GM18873 (cell line): ENCODE measurements at regions not wholly inside any gene's neighbourhood (a gene's known extent, or its start where the extent isn't known, plus 50 kb on each side); places are given as distances from the start of the nearest gene placed in this dataset.

ENCODE experiments used
- ATAC-seq: cut with Tn5 transposase; IDR thresholded peaks from one replicate; pipeline ENCODE4 v1.9.1; 2021; ENCODE audit warnings: mild to moderate bottlenecking, moderate library complexity, moderate number of reproducible peaks; ENCODE audit not compliant: unreplicated experiment, low FRiP score

DNA sequence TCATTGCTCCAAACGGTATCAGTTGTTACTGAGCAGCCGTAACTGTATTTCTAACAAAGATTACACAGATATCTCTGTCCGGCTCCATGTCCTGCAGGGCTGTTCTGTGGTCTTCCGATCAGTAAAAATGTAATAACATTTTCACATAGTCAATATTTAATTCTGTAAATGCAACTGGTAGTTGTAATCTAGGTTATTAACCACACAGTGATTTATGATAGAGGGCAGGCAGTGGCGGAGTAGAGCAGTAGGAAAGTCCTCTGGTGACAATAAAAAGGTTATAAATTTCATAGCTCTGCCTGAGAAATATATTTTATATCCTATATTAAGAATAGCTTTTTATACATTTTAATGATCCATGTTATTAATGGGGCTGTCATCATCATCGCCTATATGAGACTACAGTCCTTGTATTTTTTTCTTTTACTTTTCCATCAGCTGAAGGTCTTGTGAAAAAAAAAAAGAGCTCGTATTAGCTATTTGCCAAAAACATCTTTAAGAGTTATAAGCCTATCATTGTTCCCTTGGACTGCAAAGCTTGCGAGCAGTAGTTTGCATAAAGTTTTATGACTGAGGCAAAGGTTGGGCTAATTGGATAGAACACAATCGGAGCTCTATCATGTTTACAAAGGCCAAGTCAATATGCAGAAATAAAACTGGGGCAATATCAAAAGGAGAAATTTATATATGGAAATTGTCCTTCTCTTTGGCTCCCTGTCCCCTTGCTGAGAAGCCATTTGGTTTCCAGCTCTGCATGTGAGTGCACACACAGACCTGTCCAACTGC is 648.0 kb downstream of the IRX1 start:
- ATAC-seq = no peak

DNA sequence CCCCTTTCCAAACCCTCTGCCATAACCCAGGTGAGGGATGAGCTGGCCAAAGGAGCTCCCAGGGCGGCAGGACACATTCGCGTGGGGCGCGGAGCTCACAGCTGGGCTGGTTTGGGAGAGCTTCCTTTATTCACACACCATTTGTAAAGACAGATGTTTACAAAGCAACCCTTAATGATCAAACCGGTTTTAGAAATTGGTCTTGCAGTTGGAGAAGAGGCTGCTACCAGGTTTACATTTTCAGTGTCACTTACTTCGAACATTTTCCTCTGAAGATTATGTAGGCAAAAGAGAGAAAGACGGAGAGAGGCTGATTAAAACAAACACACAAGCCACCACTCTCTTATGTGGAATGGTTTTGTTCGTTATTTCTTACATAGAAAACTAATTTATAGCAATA is 648.7 kb downstream of the IRX1 start:
- ATAC-seq = no peak

DNA sequence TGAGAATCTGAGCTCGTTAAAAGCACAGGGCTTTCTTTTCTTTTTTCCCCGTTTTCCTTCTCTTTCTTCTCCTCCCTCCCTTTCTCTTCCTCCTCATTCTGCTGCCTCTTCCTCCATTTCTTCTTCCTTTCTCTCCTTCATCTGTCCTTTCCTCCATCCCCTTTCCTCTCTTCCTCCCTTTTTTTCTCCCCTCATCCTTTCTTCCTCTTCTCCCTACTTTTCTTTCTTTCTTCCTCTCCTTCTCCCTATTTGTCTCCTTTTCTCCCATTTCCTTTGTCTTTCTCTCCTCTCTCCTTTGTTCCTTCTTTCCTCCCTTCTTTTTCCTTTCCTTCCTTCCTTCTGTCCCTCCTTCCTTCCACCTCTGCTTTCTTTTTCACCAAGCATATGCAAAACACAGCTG is 649.4 kb downstream of the IRX1 start:
- ATAC-seq = no peak

DNA sequence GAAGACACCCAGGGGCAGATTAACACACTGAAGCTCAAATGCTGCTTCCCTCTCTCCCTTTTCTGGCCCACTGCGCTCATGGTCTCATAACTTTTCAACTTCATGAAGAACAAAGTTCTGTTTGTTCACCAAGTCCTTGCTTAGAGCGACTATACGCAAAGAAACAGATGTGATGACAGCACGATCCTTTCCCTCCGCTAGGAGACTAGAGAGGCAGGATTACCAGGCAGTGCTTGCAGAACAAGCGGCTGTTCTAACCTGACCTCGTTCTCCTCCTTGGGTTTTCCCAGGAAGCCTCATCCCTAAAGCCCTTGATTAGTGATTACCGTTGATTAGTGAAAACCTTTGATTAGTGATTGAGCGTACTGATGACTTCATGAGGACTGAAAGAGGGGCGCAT is 649.9 kb downstream of the IRX1 start:
- ATAC-seq = no peak

DNA sequence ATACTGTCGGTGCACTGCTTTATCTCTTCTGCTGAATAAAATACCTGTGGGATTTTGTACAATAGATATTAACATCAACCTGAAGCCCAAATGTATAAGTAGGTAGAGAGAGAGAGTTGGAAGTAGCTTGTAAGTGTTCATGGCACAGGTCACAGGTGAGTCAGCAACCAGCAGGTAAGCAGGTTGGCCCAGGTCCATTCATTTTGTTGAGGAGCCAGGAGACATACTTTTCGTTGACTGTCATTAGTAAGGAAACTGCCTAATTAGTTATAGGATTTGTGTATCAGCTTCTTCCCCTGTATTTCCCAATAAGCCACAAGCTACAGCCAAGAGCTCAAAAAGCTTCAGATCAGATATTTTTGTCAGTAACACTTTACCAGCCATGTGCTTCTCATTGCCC is 650.8 kb downstream of the IRX1 start:
- no peak for ATAC-seq

DNA sequence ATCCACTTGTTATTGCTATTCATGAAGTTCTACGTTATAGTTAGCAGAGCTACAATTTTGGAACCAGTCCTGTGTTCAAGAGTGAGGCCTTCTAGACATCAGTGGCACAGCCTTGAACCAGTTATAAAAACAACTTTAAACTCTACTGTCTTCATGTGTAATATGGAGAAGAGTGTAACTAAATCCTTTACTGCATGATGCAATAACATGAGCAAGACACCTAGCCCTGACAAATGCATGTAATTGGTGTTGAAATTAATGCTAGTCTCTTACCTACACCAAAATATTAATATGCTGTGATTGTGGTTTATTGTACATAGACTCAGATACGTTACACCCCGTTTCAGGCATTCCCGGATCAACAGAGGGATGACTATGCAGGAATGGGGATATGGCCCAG is 654.6 kb downstream of the IRX1 start:
- no peak for ATAC-seq

DNA sequence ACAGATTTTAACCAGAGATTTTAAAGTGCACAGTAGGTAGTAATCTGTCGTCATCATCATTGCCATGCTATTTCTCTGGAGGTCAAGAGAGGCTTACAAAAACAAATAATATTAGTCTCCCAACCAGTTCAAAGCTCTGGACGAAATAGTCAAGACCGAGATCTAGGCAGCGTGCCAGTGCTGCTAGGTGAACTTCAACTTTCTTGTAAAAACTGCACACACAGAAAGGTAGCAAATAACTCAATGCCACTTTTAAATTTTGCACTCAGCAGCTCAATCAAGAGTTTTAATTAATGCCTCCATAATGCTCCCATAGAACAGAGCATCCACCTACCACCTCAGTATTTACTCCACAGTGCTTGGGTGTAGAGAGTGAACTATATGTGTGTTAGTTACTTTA is 656.8 kb downstream of the IRX1 start:
- ATAC-seq = no peak

DNA sequence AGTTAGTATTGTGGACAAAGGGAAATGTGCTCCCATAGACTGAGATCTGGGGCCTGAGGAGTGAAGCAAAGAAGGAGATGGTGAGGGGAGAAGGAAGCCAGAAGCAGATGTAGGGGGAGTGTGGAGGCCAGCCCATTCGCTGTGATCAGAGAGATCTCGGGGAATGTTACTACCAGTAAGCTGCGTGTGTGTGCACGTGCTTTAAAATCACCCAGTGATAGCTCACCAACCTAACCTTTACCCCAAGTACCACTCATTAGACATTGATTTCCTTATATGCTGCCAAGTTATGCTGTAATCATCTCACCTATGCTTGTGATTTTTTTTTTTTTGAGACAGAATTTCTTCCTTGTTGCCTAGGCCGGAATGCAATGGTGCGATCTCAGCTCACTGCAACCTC is 659.1 kb downstream of the IRX1 start:
- no peak for ATAC-seq

DNA sequence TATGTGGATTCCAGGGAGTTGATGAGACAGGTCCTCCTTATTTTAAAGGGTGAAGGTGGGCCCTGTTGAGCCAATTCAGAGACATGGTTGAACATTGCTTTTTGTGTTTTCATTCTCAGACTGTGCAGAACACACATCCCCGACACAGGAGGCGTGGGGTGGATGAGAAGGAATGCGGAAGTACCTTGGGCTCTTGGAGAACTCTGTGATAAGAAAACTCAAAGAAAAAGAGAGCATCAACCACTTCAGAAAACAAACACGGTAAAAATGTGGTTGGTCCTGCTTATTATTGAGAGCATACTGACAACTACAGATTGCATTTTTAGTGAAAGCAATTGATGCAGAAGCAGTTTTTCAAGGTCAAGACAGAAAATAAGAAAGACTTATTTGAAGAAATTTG is 659.8 kb downstream of the IRX1 start:
- ATAC-seq = no peak

DNA sequence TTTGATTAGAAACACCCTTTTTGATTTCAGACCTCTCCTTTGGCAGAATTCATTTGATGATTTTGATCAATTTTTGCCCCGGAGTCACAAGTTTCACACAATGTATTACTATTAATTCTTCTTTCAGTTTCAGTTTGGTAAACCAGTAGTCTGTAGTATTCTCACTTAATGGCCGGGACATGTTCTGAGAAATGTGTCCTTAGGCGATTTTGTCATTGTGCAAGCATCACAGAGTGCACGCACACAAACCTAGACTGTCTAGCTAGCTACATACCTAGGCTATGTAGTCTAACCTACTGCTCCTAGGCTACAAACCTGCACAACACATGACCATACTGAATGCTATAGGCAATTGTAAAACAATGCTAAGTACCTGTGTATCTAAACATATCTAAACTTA is 662.5 kb downstream of the IRX1 start:
- ATAC-seq = no peak

DNA sequence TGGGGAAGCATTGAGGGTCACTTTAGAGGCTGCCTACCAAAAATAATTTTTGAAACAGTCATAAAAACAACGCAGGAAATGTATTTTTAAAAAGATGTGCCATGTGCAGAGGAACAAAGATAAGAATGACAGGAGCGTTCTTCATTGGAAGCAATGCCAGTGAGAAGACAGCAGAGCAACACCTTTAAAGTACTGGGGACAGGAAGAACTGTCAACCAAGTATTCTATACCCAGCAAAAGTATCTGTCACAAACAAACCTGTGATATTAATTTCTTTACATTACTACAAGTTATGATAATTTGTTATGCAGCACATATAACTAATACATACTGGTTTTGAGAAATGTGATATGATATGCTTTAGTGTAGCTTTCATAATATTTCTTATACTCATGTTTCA is 675.6 kb downstream of the IRX1 start:
- ATAC-seq = no peak

DNA sequence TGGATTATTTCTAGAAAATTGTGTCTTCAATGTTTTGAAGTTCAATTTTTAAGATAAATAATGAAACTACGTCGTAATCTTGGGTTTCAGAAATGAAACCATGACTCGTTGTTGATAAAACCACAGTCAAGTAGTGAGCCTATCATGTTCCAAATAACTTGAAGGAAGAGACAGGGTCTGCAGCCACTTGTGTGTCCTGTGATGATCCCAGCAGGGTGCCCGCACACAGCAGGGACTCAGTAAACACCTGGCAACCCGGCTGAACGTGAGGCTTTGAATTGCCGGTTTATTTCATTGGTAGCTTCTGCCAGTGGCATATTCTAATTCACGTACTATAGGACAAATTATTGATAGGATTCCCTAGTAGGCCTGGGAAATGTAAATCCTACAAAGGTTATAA is 679.6 kb downstream of the IRX1 start:
- no peak for ATAC-seq

DNA sequence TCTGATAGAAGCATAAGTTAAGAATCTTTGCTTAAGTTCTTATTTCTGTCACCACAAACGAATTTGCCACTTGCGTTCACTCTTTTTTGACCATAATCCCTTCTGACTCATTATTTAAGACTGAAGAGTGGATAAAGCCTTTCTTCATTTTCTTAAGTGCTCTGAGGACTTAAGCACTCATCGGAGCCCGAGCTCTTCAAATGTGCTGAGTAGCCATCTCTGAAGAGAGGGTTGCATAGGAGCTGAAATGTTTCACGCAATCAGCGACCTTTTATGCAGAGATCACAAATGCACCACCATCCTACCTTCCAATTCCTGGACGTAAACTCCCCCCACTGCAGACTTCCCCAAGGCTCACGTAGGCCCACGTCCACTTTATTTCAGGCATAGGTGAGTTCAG is 699.2 kb downstream of the IRX1 start:
- ATAC-seq = no peak

DNA sequence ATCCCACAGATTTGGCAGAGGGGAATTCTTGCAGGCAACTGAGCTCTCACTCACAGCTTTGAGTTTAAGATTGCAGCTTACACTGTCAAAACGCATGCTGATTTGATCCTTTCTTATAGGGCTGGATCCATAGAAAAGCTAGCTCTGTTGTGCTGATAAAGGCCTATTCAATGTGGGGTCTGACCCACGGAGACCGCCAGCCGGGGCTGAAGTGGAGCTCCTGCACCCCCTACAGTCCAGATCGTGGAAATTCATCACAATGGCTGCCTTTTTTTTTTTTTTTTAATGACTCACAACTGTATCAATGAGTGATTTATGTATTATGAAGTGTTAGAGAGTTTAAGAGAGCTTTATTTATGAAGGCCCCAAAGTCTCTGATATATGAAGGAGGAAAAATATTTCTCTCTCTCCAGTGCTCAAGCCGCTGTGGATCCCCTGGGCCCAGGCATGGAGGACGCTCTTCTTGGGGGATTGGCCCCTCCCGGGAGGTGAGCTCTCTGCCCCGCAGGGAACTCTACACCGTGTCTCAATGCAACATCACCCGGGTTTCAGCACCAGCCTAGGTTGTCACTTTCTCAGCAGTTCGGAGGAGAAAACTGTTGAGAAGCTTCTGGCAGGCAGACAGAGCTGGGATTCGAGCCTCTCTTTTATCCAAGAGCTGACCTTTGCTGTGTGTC is 700.2 kb downstream of the IRX1 start:
- no peak for ATAC-seq

DNA sequence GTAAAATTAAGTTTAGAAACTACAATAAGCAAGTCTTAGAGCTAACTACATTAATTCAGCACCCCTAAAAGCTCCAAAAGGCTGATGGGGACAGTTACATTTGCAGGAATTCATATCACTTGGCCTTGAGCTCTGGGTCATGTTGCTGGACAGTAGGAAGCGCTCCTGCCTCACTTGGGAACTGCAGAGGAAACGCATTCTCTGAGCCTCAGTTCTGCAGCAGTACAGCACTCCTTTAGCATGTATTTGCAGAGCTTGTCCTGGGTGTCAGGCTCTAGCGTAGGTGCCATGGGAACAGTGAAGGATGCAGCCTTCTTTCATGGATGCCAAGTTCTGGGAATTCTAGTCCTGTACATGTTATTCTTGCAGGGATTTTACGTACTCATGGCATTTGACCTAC is 710.4 kb downstream of the IRX1 start:
- no peak for ATAC-seq

DNA sequence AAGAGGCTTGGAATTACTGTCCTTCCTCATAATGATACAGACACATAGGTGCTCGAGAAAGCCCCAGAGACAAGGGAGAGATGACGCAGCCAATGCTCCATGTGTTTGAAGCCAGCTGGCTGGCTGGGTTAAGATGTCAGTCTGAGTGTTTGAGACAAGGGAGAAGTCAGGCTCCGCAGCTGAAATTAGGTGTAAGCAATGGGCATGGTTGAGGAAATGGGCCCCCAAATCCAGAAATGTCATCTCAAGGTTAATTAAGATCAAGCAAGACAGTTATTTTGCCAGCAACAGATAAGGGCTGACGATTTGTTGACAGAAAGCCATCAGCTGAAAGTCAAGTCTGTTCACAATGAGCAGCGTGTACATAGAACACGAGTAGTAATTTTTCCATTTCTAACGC is 713.4 kb downstream of the IRX1 start:
- ATAC-seq = no peak

DNA sequence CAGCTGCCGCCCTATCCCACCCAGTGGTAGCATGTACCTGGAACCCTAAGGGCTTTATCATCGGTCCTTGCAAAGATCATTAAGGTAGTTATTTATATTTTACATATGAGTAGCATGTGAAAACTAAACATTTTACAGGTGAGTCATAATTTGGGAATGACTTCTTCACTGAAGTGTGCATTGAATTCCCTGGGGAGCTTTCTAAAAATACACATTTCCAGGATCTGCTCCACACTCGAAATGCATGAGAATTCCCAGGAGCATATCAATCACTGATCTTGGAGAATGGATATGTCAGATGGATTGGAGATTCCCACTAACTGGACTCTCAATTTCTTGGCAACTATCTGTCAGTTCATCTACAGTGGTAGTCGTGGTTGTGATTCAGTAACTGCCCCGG is 717.5 kb downstream of the IRX1 start:
- ATAC-seq = no peak

DNA sequence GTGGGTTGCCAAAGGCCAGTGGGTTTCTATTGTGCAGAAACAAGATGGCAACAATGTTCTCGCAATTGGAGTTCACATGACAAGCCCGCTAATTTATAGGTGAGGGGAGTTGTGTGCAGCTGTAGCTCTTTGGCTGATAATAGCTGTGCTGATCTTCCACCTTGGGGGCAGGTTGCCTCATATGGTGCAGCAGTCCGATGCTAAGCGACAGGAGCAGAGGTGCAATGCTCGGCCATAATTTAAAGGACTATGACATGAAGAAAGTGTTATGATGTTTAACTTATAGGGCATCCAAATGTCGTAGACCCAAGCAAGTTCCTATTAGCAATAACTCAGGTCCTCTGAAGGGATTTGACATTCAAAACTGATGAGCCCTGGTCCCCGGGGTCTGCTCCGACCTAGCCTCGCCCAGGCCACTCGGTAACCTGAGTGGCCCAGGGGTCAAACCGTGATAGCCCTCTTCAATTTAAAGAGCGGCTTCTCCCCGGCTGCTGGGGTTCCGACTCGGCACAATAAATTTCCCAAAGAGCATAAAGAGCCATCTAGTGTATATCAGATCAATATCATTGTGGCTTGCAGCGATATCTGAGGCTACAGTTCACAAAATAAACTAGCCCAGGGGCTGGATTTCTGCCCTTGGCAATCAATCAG is 724.0 kb downstream of the IRX1 start:
- ATAC-seq = no peak

DNA sequence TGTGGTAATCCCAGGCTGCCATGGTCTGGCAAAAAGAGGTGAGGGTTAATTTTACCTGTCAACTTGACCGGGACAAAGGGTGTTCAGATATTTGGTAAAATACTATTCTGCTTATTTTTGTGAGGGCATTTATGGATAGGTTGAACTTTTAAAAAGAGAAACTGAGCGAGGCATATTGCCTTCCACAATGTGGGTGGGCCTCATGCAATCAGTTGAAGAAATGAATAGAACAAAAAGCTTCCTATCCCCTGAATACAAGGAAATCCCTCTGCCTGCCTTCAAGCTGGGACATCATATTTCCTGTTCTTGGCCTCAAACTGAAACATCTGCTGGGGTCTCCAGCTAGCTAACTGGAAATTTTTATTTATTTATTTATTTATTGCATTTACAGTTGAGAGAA is 734.7 kb downstream of the IRX1 start:
- ATAC-seq = no peak

DNA sequence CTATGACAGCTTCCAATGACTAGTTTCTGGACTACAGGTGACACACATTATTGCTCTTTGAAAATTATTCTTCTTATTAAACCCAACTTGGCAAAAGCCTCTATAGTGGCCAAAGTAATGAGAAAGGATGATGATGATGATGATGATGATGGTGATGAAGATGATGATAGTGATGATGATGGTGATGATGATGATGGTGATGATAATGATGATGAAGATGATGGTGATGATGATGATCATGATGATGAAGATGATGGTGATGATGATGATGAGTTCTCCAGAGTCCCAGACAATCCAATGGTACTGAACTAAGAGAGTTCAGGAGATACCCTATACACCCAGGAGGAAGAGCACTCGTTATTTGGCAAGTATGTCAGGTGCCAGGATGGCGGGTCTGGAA is 739.4 kb downstream of the IRX1 start:
- ATAC-seq = no peak

DNA sequence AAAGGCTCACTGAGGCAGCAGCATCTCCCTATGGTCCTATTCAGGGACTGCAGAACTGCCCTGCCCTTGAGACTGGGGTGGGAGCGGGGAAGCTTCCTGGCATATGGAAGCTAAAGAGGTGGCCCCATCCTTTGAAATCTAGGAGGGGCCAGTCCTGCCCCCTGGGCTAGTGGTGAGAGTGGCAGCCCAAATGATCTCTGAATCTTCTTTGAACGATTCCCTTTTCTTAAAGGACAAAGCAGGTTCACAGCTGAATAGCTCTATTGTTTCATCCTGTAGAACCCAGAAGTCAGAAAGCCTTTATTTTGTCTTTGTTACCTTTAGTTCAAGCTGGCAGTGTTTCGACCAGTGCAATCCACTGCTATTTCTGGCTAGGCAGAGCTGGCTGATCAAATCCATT is 741.9 kb downstream of the IRX1 start:
- ATAC-seq = no peak

DNA sequence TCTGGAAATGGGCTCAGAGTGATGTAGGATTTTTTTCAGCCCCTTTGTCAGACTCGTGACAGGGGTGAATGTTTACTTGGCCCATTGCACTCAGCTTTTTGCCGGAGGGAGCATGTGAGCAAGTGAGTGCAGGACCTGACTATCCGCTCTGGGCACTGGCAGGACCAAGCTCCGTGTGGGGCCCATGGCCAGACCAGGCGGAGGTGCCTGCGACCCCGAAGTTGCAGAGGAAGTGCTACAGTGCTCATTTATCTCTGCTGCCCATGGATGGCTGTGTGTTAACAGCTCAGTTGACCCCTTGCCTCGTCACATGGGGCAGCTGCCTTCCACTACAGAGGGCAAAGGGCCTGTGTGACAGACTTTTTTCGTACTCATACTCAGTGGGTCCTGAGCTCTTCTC is 744.3 kb downstream of the IRX1 start:
- ATAC-seq = no peak
